ENCODE measurements at regions not wholly inside any gene's neighbourhood (a gene's known extent, or its start where the extent isn't known, plus 50 kb on each side); places are given as distances from the start of the nearest gene placed in this dataset.
"Not testable (repeated sequence)": the region's sequence is repeated elsewhere in the genome, so short reads cannot be mapped to it uniquely, and the experiment has no call there.

DNA sequence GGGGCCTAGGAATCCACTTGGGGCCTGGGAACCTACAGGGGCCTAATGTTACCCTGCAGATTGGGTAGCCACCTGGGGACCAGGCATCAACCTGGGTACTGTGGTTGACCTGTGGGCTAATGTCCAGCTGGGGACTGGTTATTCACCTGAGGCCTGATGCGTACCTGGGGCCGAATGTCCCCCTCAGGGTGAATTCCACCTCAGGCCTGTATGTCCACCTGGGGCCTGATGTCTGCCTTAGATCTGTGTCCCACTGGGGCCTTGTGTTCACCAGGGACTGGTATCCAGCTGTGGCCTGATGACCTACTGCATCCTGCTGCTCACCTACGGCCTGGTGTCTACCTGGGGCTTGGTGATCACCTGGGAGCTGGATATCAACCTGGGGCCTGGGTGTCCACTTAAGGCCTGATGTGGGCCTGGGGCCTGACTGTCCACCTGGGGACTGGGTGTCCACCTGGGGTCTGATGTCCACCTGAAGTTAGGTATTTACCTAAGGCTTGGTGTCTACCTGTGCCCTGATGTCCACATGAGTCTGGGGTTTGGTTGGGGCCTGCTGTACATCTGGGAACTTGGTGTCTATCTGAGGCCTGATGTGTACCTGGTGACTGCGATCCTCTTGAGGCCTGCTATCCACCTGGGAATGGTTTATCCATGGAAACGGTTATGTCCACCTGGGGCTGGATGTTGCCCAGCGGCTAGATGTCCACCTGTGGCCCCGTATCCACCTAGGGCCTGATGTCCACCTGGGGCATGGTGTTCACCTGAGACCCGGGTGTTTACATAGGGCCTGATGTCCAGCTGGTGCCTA lies 1492.6 kb upstream of the TPTE start:
- POLR2A ChIA-PET; CTCF ChIA-PET; DNase-seq (ENCODE audit: extremely low spot score): not testable (repeated sequence)

DNA sequence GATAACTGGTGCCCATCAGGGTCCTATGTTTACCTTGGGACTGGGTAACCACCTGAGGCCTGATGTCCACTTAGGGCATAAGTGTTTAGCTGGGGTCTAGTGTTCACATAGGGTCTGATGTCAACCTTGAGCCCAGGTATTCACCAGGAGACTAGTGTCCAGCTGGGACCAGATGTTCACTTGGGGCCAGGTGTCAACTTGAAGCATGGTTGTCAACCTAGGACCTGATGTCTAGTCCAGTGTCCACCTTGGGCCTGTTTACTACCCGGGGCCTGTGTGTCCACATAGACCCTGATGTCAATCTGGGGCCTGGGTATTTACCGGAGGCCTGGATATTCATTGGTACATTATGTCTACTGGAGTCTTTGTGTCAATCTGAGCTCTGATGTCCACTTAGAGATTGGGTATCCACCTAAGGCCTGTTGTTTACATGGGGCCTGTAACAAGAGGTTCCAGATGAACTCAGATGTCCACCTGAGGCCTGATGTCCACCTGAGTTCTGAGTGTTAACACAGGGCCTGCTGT lies 1491.2 kb upstream of the TPTE start:
- DNase-seq (ENCODE audit: extremely low spot score); CTCF ChIA-PET; POLR2A ChIA-PET: not testable (repeated sequence)

DNA sequence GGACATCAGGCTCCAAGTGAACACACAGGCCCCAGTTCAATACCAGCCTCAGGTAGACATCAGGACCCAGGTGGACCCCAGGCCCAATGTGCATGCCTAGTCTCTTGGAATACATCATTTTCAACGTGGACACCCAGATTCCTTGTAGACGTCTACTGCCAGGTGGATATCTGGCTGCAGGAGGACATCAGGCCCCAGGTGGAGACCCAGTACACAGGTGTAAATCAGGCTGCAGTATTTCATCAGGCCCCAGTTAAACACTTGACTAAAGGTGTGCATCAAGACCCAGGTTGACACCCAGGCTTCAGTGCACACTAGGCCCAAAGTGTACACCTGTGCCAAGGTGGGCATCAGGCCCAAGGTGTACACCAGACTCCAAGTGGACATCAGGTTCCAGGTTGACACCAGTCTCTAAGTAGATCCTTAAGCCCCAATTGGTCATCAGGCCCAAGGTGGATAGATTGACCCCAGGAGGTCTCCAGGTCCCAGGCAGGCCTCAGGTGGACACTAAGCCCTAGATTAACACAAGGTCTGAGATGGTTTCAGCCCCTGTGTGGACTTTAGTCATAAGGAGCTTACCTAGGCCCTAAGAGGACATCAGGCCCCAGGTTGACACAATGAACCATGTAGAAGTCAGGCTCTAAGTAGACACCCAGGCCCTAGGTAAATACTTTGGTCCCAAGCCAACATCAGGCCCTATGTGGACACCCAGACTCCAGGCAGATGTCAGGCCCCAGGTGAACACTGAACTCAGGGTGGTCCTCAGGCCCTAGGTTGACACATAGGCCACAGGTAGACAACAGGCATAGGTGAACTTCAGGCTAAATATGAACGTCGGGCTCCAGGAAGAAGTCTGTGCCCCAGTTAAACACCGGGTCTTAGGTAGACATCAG lies 1489.7 kb upstream of the TPTE start:
- CTCF ChIA-PET; POLR2A ChIA-PET; DNase-seq (ENCODE audit: extremely low spot score): not testable (repeated sequence)

DNA sequence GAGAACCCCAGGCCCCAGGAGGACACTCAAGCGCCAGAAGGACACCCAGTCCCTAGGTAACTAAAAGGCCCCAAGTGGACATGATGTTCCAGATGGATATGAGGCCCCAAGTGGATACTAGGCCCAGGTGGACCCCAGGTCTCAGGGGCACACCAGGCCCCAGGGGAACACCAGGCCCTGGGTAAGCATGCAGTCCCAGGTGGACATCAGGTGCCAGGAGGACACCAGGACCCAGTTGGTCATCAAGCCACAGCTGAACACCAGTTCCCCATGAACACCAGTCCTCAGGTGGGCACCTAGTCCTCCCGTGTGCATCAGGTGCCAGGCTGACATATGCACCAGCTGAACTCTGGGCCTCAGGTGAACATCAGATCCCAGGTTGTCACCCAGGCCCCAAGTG lies 1488.8 kb upstream of the TPTE start:
- DNase-seq (ENCODE audit: extremely low spot score); CTCF ChIA-PET; POLR2A ChIA-PET: not testable (repeated sequence)

DNA sequence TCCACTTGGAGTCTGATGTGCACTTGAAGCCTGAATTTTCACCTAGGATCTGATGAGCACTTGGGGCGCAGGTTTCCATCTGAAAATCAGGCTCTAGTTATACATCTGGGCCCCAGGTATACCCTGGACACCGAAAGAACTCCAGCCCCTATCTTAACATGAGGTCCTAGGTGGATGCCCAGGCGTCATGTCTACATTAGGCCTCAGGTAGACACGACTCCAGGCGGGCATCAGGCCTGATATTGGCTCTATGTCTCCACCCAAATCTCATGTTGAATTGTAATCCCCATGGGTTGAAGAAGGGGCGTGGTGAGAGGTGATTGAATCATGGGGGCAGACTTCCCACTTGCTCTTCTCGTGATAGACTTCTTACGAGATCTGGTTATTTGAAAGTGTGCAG lies 1488.1 kb upstream of the TPTE start:
- POLR2A ChIA-PET; DNase-seq (ENCODE audit: extremely low spot score); CTCF ChIA-PET: not testable (repeated sequence)

DNA sequence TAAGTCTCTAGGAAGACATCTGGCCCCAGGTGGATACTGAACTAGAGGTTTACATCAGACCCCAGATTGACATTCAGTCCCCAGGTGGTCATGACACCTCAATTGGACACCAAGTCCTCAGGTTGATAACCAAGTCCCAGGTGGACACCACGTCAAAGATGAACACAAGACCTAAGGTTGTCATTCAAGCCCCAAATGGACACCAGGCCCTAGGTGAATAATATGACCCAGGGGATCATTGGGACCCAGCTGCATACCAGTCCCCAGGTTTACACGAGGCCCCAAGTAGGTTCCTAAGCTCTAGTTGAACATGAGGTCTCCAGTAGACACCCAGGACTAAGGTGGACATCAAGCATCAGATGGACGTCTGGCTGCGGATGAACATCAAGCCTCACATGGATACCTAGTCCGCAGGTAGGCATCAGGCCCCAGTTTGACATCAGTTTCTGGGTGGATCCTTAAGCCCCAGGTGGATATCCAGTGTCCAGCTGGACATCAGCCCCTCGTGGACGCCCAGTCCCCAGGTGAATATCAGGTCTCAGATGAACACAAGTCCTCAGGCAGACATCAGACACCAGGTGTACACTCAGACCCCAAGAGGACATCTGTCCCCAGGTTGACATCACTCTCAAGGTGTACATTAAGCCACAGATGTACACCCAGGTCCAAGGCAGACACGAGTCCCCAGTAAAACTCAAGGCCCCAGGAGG lies 1486.7 kb upstream of the TPTE start:
- DNase-seq (ENCODE audit: extremely low spot score); CTCF ChIA-PET; POLR2A ChIA-PET: not testable (repeated sequence)

DNA sequence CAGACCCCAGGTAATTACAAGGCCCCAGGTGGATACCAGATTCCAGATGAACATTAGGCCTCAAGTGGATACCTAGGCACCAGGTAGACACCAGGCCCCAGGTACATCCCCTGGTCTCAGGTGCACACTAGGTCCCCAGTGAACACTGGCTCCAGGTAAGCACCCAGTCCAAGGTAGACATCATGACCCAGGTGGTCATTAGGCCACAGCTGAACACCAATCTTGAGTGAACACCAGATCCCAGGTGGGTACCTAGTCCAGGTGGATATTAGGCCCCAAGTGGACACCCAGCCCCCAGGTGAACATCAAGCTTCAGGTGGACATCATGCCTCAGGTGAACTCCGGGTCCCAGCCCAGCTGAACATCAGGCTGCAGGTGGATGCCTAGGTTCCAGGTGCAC lies 1486.2 kb upstream of the TPTE start:
- POLR2A ChIA-PET; DNase-seq (ENCODE audit: extremely low spot score); CTCF ChIA-PET: not testable (repeated sequence)

DNA sequence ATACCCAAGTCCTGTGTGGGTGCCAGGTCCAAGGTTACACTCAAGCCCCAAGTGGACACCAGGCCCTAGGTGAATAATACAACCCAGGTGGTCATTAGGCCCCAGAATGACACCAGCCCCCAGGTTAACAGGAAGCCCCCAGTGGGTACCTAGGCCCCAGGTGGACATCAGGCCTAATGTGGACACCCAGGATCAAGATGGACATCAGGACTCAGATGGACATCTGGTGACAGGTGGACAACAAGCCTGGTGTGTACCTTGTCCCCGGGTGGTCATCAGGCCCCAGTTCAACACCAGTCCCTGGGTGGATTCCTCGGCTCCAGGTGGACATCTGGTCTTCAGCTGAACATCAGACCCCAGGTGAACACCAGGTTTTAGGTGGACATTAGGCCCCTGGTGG lies 1485.4 kb upstream of the TPTE start:
- CTCF ChIA-PET; POLR2A ChIA-PET; DNase-seq (ENCODE audit: extremely low spot score): not testable (repeated sequence)

DNA sequence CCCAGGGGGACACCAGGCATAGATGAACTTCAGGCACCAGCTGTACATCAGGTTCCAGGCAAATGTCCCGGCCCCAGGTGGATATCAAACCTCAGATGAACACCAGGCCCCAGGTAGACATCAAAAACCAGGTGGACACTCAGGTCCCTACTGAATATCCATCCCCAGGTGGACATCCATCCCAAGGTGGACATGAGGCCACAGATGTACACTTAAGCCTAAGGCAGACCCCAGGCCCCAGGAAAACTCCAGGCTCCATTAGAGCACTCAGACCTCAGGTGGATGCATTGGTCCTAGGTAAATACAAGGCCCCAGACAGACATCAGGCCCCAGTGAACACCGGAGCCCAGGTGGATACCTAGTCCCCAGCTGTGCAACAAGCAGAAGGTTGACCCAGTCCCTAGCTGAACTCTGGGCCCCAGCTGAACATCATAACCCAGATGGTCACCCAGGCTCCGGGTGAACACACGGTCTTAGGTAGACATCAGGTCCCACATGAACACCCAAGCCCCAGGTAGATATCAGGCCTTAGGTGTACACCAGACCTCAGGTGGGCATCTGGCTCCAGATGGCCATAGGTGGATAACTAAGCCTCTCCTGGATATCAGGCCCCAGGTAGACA lies 1484.3 kb upstream of the TPTE start:
- CTCF ChIA-PET; POLR2A ChIA-PET; DNase-seq (ENCODE audit: extremely low spot score): not testable (repeated sequence)

DNA sequence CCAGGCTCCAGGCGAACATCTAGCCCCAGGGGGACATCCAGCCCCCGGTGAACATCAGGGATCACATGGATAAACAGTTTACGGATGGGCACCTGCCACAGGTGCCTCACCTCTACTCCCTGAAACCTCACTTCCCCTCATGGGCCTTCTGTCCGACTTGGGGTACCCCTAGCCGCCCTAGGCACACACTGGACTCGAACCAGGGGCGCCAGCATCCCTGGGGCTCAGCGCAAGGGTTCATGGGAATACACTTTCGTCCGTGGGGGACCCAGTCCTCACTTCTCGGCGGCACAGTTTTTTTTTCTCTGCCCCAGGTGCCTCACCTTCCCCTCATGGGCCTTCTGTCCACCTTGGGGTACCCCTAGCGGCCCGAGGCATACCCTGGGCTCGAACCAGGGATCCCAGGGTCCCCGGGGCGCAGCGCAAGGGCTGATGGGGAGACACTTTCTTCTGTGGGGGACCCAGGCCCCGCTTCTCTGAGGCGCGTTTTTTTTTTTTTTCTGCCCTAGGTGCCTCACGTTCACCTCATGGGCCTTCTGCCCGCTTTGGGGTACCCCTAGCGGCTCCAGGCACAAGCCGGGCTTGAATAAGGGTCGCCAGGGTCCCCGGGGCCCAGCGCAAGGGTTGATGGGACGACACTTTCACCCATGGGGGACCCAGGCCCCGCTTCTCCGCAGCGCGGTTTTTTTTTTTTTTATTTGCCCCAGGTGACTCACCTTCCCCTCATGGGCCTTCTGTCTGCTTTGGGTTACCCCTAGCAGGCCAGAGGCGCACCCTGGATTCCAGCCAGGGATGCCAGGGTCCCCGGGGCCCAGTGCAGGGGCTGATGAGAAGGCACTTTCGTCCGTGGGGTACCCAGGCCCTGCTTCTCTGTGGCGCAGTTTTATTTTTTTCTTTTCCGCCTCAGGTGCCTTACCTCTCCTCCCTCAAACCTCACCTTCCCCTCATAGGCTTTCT lies 1483.5 kb upstream of the TPTE start:
- CTCF ChIA-PET; POLR2A ChIA-PET; DNase-seq (ENCODE audit: extremely low spot score): not testable (repeated sequence)

DNA sequence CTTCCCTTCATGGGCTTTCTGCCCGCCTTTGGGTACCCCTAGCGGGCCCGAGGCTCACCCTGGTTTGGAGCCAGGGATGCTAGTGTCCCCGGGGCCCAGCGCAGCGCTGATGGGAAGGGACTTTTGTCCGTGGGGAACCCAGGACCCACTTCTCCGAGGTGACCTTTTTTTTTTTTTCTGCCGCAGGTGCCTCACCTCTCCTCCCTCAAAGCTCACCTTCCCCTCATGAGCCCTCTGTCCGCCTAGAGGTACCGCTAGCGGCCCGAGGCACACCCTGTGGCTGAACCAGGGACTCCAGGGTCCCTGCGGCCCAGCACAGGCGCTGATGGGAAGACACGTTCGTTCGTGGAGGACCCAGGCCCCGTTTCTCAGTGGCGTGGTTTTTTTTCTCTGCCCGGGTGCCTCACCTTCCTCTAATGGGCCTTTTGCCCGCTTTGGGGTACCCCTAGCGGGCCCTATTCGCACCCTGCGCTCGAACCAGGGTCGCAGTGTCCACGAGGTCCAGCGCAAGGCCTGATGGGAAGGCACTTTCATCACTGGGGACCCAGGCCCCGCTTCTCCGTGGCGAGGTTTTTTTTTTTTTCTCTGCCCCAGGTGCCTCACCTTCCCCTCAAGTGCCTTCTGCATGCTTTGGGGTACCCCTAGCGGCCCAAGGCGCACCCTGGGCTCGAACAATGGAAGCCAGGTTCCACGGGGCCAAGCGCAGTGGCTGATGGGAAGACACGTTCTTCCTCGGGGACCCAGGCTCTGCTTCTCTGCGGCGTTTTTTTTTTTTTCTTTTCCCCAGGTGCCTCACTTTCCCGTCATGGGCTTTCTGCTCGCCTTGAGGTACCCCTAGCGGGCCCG lies 1481.6 kb upstream of the TPTE start:
- POLR2A ChIA-PET; DNase-seq (ENCODE audit: extremely low spot score); CTCF ChIA-PET: not testable (repeated sequence)

DNA sequence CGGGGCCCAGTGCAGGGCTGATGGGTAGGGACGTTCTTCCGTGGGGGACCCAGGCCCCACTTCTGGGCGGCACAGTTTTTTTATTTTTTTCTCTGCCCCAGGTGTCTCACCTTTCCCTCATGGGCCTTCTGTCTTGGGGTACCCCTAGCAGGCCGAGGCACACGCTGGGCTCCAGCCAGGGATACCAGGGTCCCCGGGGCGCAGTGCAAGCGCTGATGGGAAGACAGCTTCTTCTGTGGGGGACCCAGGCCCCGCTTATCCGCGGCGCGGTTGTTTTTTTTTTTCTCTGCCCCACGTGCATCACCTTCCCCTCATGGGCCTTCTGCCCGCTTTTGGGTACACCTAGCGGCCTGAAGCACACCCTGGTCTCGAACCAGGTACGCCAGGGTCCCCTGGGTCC lies 1481.0 kb upstream of the TPTE start:
- CTCF ChIA-PET; POLR2A ChIA-PET; DNase-seq (ENCODE audit: extremely low spot score): not testable (repeated sequence)

DNA sequence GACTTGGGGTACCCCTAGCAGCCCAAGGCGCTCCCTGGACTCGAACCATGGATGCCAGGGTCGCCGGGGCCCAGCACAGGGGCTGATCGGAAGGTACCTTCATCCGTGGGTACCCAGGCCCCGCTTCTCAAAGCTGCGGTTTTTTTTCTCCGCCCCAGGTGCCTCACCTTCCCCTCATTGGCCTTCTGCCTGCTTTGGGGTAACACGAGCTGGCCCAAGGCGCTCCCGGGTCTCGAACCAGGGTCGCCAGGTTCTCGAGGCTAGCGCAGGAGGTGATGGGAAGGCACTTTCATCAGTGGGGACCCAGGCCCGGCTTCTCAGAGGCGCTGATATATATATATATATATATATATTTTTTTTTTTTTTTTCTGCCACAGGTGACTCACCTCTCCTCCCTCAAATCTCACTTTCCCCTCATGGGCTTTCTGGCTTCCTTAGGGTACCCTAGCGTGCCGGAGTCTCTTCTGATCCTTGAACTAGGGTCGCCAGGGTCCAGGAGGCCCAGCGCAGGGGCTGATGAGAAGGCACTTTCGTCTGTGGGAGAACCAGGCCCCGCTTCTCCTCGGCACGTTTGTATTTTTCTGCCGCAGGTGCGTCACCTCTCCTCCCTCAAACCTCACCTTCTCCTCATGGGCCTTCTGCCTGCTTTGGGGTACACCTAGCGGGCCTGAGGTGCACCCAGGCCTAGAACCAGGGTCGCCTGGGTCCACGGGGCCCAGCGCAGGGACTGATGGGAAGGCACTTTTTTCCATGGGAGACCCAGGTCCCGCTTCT lies 1480.0 kb upstream of the TPTE start:
- POLR2A ChIA-PET, CTCF ChIA-PET: not testable (repeated sequence)

DNA sequence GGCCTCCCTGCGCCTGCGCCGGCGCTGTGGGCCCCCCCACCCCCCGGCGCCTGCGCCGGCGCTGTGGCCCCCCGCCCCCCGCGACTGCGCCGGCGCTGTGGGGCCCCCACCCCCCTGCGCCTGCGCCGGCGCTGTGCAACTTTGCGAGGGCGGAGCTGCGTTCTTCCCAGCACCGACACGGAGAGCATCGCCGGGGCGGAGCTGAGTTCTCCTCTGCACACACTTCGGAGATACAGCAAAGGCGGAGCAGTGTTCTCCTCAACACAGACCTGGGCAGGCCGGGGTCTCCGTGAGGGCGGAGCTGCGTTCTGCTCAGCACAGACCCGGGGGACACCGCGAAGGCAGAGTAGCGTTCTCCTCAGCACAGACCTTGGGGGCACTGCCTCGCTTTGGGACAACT lies 1478.3 kb upstream of the TPTE start:
- DNase-seq (ENCODE audit: extremely low spot score); POLR2A ChIA-PET; CTCF ChIA-PET: not testable (repeated sequence)

More for the DNA sequence above, 1480.0 kb upstream of the TPTE start:
- DNase-seq (ENCODE audit: extremely low spot score) = not testable (repeated sequence)

DNA sequence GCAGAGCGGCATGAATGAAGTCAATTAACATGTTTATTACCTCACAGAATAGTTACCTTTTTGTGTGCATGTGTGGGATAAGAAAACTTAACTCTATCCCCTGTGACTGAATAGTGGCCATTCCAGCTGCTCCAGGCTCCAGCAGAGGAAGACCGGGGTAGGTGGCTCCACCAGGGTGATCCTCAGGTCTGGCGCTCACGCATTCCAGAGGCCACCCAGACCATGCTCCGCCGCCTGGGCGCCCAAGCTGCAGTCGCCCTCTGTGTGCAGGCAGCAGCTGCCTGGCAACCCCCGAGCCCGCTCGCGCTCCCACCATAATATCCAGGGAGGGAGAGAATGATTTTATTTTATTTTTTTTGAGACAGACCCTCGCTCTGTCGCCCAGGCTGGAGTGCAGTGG lies 1474.5 kb upstream of the TPTE start:
- DNase-seq (ENCODE audit: extremely low spot score); POLR2A ChIA-PET; CTCF ChIA-PET: not testable (repeated sequence)

DNA sequence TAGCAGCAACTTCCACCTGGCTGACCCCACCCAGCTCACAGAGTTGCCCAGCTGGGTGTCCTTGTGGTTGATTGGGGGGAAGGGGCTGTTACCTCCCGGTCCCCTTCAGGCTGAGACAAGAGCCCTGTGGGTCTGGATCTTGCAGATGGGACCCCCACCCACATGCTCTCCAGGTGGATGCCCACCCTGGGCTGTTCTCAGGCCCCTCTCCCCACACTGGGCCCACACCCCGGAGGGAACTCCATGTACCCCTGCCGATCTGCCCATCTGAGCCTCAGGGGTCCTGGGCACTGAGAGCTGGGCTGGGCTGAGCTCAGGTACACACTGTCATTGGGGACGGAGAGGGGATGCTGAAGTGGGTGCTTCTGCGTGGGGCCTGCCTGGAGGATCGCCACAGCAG lies 1453.9 kb upstream of the TPTE start:
- DNase-seq (ENCODE audit: extremely low spot score); POLR2A ChIA-PET; CTCF ChIA-PET: not testable (repeated sequence)
